Stimulated activated CD4-positive, alpha-beta T cell treated with anti-CD3 and anti-CD28 coated beads, Interleukin-12 subunit alpha, Interleukin-12 subunit beta, amount 100 ng/mL, for 48 hours (primary cell): ENCODE measurements at regions not wholly inside any gene's neighbourhood (a gene's known extent, or its start where the extent isn't known, plus 50 kb on each side); places are given as distances from the start of the nearest gene placed in this dataset.

Experiments
- DNase-seq, 3 donors: peaks; one replicate each; pipeline ENCODE4 v3.0.0-alpha.2; 2020; ENCODE audit warnings: low read depth in 2 of 3, low spot score in 1 of 3

DNA sequence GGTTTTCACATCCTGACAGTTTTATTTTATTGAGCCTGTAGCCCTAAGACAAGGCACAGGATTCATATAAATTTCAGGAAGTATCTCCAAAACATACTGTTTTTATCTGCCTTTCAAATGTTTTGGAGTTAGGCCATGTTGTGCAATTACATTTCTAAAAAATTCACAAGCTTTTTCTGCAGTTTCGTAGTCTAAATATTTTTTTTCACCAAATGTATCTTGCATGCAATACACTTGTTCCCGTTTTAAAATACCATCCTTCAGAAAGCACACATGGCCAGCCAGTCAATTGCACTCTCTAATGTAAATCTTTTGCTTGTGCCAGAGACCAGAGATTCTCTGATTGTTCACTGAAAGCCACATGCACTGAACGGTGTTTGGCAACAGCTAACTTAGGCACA is 161.5 kb upstream of the PRKCQ start:
- DNase-seq = no peak

DNA sequence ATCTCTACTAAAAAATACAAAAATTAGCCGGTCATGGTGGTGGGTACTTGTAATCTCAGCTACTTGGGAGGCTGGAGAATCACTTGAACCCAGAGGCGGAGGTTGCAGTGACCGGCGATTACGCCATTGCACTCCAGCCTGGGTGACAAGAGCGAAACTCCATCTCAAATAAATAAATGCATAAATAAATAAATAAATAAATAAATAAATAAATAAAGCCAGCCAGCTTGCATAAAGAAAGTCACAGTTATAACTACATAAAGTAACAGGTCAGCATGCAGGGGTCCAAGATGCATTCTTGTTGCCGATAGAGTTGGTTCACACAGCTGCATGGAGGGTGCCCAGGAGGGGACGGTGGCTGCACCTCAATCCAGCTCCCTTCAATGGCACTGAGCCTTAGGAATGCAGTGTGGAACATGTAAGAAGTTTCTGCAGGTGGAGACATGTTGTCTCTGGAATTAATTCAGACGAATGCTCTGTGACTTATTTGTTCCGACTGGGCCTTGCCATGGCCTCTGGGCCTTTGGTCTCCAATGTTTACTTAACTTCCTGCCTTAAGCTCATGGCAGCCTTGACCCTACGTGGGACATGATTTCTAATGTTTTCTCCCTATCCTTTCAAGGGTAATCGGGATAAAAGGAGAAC is 159.6 kb upstream of the PRKCQ start:
- no peak for DNase-seq

DNA sequence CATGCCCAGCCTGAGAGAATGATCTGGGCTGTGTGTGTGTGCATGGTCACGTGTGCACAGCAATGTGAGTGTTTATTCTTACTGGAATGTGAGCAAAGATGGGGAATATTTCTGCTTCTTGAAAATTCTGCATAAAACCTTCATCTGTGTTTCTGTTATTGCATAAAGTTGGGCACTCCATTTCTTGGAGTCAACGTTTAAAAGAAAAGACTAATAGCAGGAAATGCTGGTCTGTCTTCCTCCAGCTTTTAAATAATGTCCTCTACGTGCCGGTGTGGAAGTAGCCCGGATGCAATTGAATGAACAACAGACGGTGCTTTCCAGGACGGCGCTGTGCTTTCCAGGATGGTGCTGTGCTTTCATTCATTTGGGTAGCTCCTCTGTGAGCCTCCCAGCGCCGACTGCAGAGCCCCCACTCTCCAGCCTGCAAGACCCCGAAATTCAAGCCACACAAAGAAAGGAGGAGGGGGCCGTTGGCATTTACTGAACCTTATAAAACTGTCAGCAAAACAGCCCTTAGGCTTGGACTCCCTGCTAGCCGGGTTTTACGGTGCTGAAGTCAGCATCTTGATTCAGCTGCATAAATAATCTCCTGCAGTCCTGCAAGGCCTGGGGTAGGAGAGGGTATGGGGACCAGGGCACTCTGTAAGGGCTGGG is 158.2 kb upstream of the PRKCQ start:
- DNase-seq = no peak

DNA sequence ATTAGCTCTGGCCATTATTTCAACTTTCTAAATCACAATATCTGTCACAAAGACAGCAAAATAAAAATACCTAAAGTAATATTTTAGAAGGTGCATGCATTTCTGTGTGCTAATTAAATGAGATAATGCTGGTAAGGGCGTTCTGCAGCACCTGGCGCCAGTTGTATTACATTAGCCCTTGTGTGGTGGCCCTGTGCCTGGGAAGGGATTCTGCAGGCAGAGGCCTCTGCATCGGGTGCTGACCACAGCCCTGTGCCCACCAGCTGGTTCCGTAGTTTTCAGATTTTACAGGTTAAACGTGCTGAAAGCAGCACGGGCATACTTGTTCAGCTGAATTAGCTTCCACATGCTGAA is 157.7 kb upstream of the PRKCQ start:
- DNase-seq = no peak

DNA sequence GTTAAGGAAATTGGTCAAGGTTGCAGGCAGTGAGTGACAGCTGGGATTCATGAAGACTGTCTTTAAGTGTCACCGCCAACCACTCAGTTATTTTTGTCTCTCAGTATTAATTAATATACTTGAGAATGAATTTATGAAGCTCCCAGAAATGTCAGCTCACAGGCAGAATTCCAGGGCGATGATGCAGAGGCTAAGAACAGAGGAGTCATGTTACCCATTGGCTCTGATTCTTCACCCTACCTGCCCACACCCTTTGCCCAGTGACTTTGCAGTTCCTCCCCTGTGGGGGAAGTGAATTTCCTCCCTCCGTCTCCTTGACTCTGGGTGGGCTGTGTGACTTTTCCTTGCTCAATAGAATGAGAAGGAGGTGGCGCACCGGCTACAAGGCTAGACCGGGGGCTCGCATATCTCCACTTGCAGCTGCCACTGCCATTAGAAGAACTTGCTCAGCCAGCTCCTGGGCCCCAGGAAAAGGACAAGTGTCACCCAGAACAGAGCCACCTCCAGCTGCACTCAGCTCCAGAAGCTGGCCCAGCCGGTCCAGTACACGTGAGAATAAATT is 157.1 kb upstream of the PRKCQ start:
- no peak for DNase-seq

DNA sequence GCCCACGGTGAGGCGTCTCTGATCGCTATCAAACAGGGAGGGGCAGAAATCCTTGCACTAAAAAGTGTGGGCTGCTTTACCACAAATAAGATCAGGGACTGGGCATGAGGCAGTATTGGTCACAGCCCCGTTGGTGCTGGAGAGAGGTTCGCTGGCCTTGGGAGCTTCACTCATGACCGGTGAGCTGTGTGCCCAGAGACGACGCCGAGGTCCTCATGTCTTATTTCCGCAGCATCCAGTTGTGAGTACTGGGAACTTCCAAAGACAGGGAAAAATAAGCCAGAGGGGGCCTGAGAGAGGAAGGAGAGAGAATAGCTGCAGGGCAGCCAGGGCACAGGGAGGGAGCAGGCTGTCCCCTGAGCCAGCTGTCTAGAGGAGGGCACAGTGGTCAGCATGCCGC is 154.2 kb upstream of the PRKCQ start:
- DNase-seq = no peak

DNA sequence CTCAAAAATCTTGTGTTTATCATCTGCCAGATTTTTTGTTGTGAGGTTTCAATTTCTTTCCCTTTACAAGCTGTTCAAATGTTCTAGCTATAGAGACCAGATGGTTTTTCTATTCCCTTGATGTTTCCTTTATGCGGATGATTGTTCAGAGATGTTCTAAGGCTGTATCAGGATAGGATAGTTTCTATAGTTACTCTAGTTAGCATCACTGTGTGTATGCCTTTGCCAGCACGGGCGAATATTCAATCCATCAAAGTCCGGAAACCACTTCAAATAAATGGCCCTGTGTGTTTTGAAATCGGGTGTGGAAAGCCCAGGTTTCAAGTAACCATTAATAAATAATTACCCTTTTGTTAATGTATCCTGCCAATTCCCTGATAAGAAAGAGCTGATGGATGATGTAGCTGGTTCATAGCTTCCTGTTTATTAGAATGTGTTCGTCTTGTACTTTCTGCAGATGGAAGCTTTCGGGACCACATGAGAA is 149.8 kb upstream of the PRKCQ start:
- DNase-seq = no peak

DNA sequence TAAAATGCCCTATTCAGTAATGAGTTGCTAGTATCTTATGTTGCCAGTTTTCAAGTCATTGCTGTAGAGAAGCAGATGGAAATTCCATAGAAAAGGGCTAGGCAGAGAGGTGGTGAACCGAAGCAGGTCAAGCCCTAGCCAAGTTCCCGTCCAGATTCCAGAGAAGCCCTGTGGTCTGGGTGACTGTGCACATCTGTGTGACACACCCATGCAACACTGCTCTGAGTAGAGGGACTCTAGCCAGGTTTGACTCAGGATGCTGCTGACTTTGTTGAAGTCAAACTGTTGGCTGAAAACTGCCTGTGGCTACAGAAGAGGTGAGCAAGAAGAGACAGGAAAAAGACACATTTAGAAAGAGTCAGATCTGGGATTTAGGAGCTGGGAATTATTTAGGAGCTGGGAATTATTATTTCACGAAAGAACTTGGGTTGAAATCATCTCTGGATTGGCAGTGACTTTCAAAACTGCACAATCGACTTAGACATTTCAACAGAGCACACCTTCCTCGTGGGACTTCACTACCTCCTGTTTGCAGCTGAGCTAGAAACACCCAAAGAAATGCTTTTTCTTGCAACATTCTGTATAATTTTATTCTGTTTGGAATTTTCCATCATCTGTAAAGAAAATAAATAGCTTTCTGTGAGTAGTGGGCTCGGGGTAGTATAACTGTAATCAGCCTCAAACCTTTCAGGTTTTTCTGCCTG is 149.1 kb upstream of the PRKCQ start:
- DNase-seq = no peak

DNA sequence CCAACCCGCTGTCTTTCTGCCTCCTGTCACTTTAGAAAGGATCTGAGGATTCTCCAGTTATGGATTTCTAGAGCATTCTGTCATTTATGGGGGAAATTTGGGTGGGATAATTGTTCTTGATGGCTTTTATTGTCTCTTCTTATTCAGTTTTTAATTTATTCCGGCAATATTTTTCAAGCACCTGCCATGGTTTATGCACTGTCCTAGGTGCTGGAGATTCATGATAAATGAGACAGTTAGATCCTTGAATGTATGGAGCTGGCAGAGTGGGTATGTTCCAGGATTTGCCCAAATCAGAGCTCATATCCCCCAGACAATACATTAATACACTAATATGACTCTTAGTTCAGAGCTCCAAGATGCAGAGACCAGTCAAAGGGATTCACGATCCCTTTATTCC is 146.8 kb upstream of the PRKCQ start:
- DNase-seq = no peak

DNA sequence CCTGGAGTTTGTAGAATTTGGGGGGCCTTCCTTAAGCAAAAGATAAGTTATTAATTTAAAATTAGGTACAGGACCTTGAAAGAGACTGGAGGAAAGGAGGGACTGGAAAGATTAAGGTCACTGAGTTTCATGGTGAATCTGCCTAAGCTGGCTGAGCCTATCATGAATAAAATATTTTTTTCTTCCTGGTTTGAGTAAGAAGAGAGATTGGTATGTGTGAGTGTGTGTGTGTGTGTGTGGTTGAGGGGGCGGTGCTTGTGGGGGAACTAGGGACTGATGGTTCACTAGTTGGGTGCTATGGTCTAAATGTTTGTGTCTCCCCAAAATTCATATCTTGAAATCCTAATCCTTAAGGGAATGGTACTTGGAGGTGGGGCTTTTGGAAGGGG is 142.5 kb upstream of the PRKCQ start:
- peak in 1 of 3 donors; percentile 5 for DNase-seq

DNA sequence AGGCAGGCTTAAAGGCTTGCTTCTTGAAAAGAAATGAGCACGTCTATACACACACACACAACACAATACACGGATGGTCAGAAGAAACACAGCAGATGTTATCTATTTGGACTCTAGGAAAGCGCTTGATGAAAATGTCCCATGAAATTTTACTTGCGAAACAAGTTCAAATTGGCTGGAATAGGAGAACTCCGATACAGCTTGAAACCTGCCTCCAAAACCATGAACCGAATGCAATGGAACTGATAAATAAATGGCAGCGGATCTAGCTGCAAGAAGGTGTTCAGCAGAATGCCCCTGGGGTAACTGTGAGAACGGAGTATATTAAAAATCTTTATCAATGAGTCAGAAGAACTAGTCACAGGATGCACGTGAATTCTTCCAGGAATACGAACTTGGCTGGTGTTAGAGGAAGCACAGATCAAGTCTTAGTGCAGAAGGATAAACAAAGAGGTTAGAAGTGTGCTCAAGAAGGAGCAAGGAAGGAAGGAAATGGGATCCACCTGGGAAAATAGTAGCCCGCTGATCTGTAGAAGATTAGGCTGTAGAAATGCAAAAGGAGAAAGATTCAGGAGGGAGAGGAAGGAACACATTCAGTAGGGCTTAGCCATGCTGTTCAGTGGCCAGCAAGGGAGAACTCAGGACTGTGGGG is 142.0 kb upstream of the PRKCQ start:
- DNase-seq = no peak

DNA sequence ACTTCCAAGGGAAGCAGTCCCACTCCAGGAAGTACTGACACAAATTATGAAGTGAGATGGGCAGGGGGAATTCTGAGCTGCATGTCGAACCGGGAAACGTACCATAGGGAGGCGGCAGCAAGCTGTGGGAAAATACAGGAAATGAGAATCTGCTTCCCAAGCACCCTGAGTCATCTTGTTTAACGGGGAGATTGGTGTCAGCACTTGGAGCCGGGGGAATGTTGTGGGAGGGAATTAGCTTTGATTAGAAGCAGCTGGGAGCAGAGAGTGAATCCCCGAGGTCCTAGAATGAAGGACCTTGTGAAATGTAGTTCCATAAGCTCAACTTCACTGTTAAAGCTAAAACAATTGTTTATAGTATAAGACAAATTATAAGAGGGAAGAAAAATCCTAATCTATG is 141.4 kb upstream of the PRKCQ start:
- no peak for DNase-seq

DNA sequence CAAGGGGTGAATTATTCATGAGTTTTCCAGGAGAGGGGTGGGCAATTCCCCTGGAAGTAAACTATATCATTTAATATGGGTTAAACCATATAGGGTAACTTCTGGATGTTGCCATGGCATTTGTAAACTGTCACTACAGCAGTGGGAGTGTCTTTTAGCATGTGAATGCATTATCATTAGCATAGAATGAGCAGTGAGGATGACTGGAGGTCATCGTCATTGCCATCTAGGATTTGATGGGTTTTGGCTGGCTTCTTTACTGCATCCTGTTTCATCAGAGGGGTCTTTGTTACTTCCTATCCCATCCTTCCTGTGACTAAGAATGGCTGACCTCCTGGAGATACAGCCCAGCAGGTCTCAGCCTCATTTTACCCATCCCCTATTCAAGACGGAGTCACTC is 139.5 kb upstream of the PRKCQ start:
- no peak for DNase-seq

DNA sequence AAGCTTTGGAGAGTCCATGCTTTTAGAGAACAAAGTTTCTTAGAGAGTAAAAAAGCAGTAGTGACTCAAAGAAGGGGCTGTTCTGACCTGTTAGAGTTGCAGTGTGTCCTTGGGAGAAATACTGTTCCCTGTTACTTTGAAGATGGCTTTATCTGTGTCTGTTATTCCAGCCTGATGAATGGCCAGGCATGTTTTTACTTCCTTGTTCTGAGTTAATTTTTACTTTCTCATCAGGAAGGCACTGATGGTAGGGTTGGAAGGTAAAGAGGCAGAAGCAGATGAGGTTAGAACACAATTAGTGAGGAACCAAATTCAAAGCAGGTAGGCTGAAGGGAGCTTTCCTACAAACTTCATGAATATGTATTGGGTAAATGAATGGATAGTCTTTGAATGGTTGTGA is 138.5 kb upstream of the PRKCQ start:
- no peak for DNase-seq

DNA sequence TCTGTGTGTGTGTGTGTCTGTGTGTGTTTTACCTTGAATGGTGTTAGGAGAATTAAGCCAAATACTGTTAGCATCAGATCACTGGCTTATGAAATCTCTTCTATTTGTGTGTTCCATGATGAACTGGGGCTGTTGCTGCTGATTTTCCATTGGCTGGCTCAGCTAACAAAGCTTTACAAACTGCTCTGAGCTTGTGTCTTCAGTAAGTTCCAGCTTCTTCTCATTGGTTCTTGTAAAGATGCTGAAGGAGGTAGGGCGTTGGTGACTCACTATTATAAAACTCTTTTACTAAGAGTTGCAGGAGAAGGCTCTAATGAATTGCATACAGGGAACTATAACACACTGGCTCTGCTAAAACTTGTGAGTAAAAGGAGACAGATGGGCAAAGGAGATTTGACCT is 136.4 kb upstream of the PRKCQ start:
- no peak for DNase-seq

DNA sequence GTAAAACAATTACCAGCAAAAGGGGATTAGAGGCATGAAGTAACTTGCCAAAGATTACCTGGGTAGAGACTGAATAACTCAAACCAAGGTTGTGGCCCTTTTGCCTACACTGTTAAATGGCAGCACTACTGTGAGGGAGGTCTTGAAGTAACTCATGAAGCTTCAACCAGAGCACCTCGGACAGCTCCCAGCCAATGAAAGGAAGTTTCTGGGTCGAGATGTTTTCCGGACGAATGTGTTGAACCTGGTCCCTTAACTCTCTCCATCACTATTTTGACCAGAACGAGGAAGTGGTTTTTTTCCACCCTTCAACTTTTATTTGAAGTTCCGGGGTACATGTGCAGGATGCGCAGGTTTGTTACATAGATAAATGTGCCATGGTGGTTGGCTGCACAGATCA is 133.6 kb upstream of the PRKCQ start:
- DNase-seq = no peak

DNA sequence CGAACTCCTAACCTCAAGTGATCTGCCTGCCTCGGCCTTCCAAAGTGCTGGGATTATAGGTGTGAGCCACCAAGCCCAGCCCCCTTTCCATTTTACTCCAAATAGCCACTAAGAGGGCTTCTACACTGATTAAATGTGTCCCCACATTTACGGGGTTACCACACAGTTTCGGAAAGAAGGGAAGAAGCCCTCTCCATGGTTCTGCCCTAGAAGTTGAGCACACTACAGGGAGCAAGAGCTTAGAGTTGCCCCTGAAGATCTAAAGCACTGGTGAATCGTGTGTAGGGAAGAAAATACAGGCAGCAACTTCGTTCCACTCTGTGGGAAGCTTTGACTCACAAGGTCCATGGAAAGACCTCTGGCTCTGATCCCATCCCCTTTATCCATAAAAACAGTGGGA is 133.0 kb upstream of the PRKCQ start:
- DNase-seq = no peak

DNA sequence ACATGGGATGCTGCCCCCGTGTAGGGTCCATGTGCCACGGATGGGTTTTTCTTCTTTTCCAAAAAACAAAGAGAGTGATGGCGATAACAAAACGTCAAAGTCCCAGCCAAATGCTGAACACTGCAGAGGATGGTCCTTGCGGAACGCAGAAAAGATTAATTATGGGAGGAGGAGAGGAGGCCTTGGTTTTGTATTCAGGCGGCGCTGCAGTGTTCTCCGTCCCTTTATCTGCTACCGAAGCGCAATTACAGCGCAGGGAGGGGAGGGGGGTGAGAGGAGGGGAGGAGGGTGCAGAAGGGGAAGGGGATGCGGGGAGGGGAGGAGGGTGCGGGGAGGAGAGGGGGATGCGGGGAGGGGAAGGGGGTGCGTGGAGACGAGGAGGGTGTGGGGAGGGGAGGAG is 131.8 kb upstream of the PRKCQ start:
- DNase-seq = no peak

DNA sequence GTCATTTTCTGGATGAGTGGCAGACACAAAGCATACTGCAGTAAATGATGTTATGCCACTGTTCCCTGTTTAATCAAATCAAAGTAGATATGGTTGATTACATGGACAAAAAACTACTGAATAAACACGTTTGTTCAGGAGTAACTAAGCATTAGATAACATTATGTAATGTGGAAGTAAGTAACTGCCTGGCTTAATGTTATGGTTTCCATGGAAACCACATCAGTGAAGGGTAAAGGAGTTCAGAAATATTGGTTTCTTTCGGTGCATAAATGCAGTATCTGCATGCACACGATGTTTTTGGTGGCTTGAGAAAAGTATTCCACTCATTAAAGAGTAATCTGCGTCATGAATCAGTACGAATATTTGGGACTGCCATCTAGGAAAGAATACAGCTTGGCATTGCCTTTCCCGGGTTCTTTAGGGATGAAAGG is 131.3 kb upstream of the PRKCQ start:
- no peak for DNase-seq

DNA sequence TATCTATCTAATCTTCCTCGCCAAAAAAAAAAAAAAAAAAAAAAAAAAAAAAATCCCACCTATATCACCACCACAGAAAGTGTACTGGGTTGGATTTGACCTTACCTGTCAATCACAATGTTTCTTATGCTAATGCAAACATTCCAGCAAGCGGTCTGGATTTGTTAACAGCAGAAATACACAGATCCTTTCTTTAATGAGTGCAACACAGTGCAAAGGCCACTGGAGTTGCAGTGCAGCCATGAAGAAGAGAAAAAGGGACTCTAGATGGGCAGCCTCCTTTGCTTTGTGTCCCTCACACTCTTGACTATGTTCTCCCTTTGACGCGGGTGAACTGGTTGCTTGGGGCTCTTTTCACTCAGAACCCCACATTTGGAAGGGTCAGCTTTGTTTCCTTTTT is 127.3 kb upstream of the PRKCQ start:
- no peak for DNase-seq

DNA sequence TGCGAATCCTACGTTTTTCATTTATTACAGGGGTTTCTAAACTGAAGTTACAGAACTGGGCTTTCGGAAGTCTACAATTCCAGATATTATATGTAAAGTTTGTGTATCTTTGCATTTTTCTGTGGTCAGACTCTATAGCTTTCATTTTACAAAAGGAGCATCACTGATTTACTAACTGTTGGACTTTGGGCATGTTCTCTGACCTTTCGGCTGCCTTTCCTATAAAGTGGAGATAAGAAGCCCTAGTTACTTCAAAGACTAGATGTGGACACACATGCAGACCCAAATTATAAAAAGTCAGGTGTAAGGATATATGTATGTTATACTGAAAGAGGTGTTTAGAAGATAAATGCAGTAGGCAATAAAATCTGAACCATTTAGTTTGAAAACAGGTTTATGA is 126.6 kb upstream of the PRKCQ start:
- DNase-seq = no peak

DNA sequence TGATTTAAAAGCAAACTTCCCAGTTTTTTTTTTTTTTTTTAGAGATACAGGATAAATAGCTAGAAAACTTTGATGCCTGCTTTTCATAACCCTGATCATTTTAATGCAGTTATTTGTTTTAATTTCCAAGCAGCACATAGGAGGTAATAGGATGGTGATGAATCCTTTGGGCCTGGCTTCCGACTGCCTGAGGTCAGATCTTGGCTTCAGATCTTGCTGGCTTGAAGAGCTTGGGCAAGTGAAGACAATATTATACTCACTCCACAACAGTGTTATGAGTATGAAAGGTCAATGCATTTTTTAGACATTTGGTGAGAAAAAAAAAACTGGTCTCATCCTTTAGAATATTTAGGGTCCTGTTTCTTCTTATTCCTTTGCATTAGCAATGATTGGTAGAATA is 124.8 kb upstream of the PRKCQ start:
- no peak for DNase-seq
